ENCODE measurements at regions not wholly inside any gene's neighbourhood (a gene's known extent, or its start where the extent isn't known, plus 50 kb on each side); places are given as distances from the start of the nearest gene placed in this dataset.
"Not testable (repeated sequence)": the region's sequence is repeated elsewhere in the genome, so short reads cannot be mapped to it uniquely, and the experiment has no call there.

GRCh38 chr7:131927770-131928423 lies 371.5 kb upstream of the PODXL start:
- in situ Hi-C loops (cut with MboI; ENCODE audit: low sequenced_read_pairs, unreplicated experiment), result no loop called here
- TF ChIP-seq CTCF (IDR thresholded peaks at IDR 0.05; ENCODE audit: borderline replicate concordance, control extremely low read depth, extremely low read depth, insufficient read depth, missing control alignments), result no peak
- DNase-seq (ENCODE audit: low spot score), result no peak

DNA sequence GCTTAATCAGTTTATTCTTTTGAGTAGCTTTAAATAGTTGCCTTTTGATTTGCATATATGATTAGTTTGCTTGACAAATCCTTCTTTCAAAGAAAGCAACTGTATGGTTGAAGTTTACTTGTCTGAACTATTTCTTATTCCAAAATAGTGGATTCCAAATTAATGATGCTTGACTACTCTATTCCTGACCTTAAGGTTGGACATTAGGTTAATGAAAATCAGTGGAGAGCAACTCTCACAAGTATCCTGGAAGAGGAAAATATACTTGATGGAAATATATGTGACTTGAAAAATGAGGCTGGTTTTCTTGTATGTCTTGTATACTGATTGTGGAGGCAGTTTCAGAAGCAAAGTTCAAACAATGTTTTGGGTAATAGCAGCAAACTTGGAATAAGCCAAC lies 369.2 kb upstream of the PODXL start:
- no peak for DNase-seq (ENCODE audit: low spot score)
- TF ChIP-seq CTCF (IDR thresholded peaks at IDR 0.05; ENCODE audit: borderline replicate concordance, control extremely low read depth, extremely low read depth, insufficient read depth, missing control alignments), result no peak
- in situ Hi-C loops (cut with MboI; ENCODE audit: low sequenced_read_pairs, unreplicated experiment), result no loop called here

- in situ Hi-C loops (cut with MboI; ENCODE audit: low sequenced_read_pairs, unreplicated experiment), result no loop called here
- TF ChIP-seq CTCF (IDR thresholded peaks at IDR 0.05; ENCODE audit: borderline replicate concordance, control extremely low read depth, extremely low read depth, insufficient read depth, missing control alignments), result no peak
- DNase-seq (ENCODE audit: low spot score), result no peak
Observed at GRCh38 chr7:131924857-131925256, 368.4 kb upstream of the PODXL start.

DNA sequence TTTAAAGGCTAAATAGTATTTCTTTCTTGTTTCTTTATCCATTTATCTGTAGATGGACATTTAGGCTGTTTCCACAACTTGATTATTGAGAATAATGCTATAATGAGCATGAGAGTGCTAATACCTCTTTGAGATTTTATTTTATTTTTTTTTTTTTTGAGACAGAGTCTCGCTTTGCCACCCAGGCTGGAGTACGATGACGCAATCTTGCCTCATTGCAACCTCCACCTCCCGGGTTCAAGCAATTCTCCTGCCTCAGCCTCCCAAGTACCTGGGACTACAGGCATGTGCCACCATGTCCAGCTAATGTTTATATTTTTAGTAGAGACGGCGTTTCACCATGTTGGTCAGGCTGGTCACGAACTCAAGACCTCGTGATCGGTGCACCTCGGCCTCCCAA lies 366.5 kb upstream of the PODXL start:
- in situ Hi-C loops (cut with MboI; ENCODE audit: low sequenced_read_pairs, unreplicated experiment), result not testable (repeated sequence)

GRCh38 chr7:131921016-131921415 lies 364.6 kb upstream of the PODXL start:
- TF ChIP-seq CTCF (IDR thresholded peaks at IDR 0.05; ENCODE audit: borderline replicate concordance, control extremely low read depth, extremely low read depth, insufficient read depth, missing control alignments), result no peak
- no peak for DNase-seq (ENCODE audit: low spot score)
- in situ Hi-C loops (cut with MboI; ENCODE audit: low sequenced_read_pairs, unreplicated experiment), result no loop called here

More for the DNA sequence above, 366.5 kb upstream of the PODXL start:
- not testable (repeated sequence) for DNase-seq (ENCODE audit: low spot score)

- peak; percentile 38 for DNase-seq (ENCODE audit: low spot score)
- TF ChIP-seq CTCF (IDR thresholded peaks at IDR 0.05; ENCODE audit: borderline replicate concordance, control extremely low read depth, extremely low read depth, insufficient read depth, missing control alignments), result no peak
- in situ Hi-C loops (cut with MboI; ENCODE audit: low sequenced_read_pairs, unreplicated experiment), result no loop called here
Observed at GRCh38 chr7:131919920-131920709, 363.7 kb upstream of the PODXL start.

DNA sequence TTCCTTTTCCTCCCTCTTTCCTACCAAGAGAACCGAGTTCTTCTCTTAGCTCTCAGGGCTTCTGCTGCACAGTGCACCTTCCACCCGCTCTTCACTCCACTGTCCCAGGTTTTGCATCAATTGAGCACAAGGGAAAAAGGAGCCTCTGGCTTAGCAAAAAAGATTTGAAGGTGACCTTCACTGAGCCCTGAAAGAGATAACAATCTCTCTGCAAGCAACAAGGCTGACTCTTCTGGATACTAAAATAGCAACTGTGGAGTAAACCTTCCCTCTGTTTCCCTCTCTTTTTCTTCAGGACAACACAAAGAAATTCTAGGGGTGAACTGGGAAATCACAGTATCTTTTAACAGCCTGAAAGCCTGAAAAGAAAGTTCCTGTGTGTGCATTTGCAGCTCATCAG lies 354.7 kb upstream of the PODXL start:
- no peak for TF ChIP-seq CTCF (IDR thresholded peaks at IDR 0.05; ENCODE audit: borderline replicate concordance, control extremely low read depth, extremely low read depth, insufficient read depth, missing control alignments)
- no peak for DNase-seq (ENCODE audit: low spot score)
- in situ Hi-C loops (cut with MboI; ENCODE audit: low sequenced_read_pairs, unreplicated experiment), result no loop called here

Measured in GM13976 (cell line).